CD4-positive, alpha-beta memory T cell (primary cell): ENCODE measurements at regions not wholly inside any gene's neighbourhood (a gene's known extent, or its start where the extent isn't known, plus 50 kb on each side); places are given as distances from the start of the nearest gene placed in this dataset.
"Not testable (repeated sequence)": the region's sequence is repeated elsewhere in the genome, so short reads cannot be mapped to it uniquely, and the experiment has no call there.

Experiments
- CTCF ChIA-PET: fragments of 350-600 bp; sonication (Branson Sonifier 250); formaldehyde crosslinking; loops from one replicate; lab custom pipeline; 2021; ENCODE audit warnings: inconsistent platforms; ENCODE audit not compliant: partially characterized antibody; lab: Charles Lee
- POLR2A ChIA-PET: fragments of 350-600 bp; sonication (Branson Sonifier 250); formaldehyde crosslinking; loops from one replicate; lab custom pipeline; 2021; ENCODE audit not compliant: partially characterized antibody; lab: Charles Lee
- DNase-seq, 5 donors: peaks; one replicate each; pipeline versions ENCODE4 v3.0.0 to v3.0.0-alpha.2; 2020 to 2022; ENCODE audit warnings: mixed read lengths in 1 of 5
- H3K27ac ChIP-seq: one replicate; pipeline ENCODE4 v1.7.0; 2013; ENCODE audit warnings: low read depth, low read length
- H3K27me3 ChIP-seq: 2 replicates; pipeline ENCODE4 v1.7.0; 2013; ENCODE audit warnings: mild to moderate bottlenecking, low read length, moderate library complexity; ENCODE audit not compliant: insufficient read depth
- H3K36me3 ChIP-seq: 2 replicates; pipeline ENCODE4 v1.7.0; 2013; ENCODE audit warnings: mild to moderate bottlenecking, low read length, moderate library complexity; ENCODE audit not compliant: insufficient read depth
- H3K4me1 ChIP-seq: 2 replicates; pipeline ENCODE4 v1.7.0; 2013; ENCODE audit warnings: mild to moderate bottlenecking, low read length, moderate library complexity; ENCODE audit not compliant: insufficient read depth
- H3K4me3 ChIP-seq, 2 donors: one replicate each; pipeline ENCODE4 v1.7.0; 2013; ENCODE audit warnings: low read length in 2 of 2, mild to moderate bottlenecking in 1 of 2
- H3K9me3 ChIP-seq, 2 donors: one replicate each; pipeline ENCODE4 v1.7.0; 2013; ENCODE audit warnings: low read length in 2 of 2, control low read depth in 1 of 2; ENCODE audit not compliant: control insufficient read depth in 1 of 2
- H3K27ac Mint-ChIP-seq, 7 donors: one replicate each; pipeline ENCODE4 v1.8.0; 2020 to 2021; ENCODE audit warnings: mixed read lengths in 7 of 7, mild to moderate bottlenecking in 6 of 7, inconsistent platforms in 3 of 7, moderate library complexity in 3 of 7
- H3K27me3 Mint-ChIP-seq, 2 donors: one replicate each; pipeline ENCODE4 v1.8.0; 2020 to 2021; ENCODE audit warnings: mixed read lengths in 2 of 2
- H3K36me3 Mint-ChIP-seq, 2 donors: one replicate each; pipeline ENCODE4 v1.8.0; 2020 to 2021; ENCODE audit warnings: mixed read lengths in 2 of 2, inconsistent platforms in 1 of 2, mild to moderate bottlenecking in 1 of 2
- H3K4me1 Mint-ChIP-seq, 4 donors: one replicate each; pipeline ENCODE4 v1.8.0; 2020 to 2021; ENCODE audit warnings: mixed read lengths in 4 of 4, mild to moderate bottlenecking in 1 of 4
- H3K4me3 Mint-ChIP-seq, 8 donors: one replicate each; pipeline ENCODE4 v1.8.0; 2020 to 2021; ENCODE audit warnings: mixed read lengths in 8 of 8, mild to moderate bottlenecking in 7 of 8, moderate library complexity in 6 of 8, inconsistent platforms in 3 of 8
- H3K9me3 Mint-ChIP-seq, 8 donors: one replicate each; pipeline ENCODE4 v1.8.0; 2020 to 2021; ENCODE audit warnings: mixed read lengths in 8 of 8, mild to moderate bottlenecking in 5 of 8, inconsistent platforms in 3 of 8, moderate library complexity in 1 of 8
- intact Hi-C: fragments of 100-400 bp; cut with micrococcal nuclease; formaldehyde crosslinking; loops from one replicate; pipeline ENCODE4 v1.15.1; 2023

GRCh38 chr5:114729986-114730385 lies 368.1 kb downstream of the KCNN2 start:
- Mint-ChIP-seq H3K27me3 (peaks cover 0 to 2% of the 10 kb centered on the region in 2 donors), H3K4me3 (no peak overlapping the region), H3K36me3 (no peaks in the 10 kb centered on the region), H3K27ac (no peak overlapping the region), H3K9me3 (peaks cover 0 to 7% (median 3%) of the 10 kb centered on the region in 8 donors), H3K4me1 (no peaks in the 10 kb centered on the region)
- Histone ChIP-seq H3K36me3 (no peaks in the 10 kb centered on the region), H3K9me3 (no peaks in the 10 kb centered on the region), H3K4me3 (no peak overlapping the region), H3K27me3 (no peaks in the 10 kb centered on the region), H3K27ac (no peak overlapping the region), H3K4me1 (no peaks in the 10 kb centered on the region)
- POLR2A ChIA-PET: no interaction called here
- DNase-seq: no peak
- CTCF ChIA-PET: no interaction called here
- intact Hi-C loops: no loop called here

- intact Hi-C loops: no loop called here
- Mint-ChIP-seq H3K36me3 (no peaks in the 10 kb centered on the region), H3K4me3 (no peak overlapping the region), H3K27me3 (peaks cover 0 to 2% of the 10 kb centered on the region in 2 donors), H3K9me3 (peaks cover 0 to 11% (median 3%) of the 10 kb centered on the region in 8 donors), H3K27ac (no peak overlapping the region), H3K4me1 (no peaks in the 10 kb centered on the region)
- Histone ChIP-seq H3K4me1 (no peaks in the 10 kb centered on the region), H3K4me3 (no peak overlapping the region), H3K27me3 (no peaks in the 10 kb centered on the region), H3K9me3 (no peaks in the 10 kb centered on the region), H3K36me3 (no peaks in the 10 kb centered on the region), H3K27ac (no peak overlapping the region)
- ChIA-PET POLR2A (no interaction called here), CTCF (no interaction called here)
- no peak for DNase-seq
These were observed 365.5 kb downstream of the KCNN2 start for GRCh38 chr5:114727358-114727757.

- H3K27ac ChIP-seq: no peak overlapping the region
- intact Hi-C loops: no loop called here
- H3K4me1 ChIP-seq: no peaks in the 10 kb centered on the region
- Mint-ChIP-seq H3K27me3 (peaks cover 0 to 2% of the 10 kb centered on the region in 2 donors), H3K27ac (no peak overlapping the region), H3K4me1 (no peaks in the 10 kb centered on the region), H3K4me3 (no peak overlapping the region), H3K9me3 (peaks cover 0 to 12% (median 2%) of the 10 kb centered on the region in 8 donors), H3K36me3 (no peaks in the 10 kb centered on the region)
- H3K27me3 ChIP-seq: no peaks in the 10 kb centered on the region
- no peak overlapping the region for H3K4me3 ChIP-seq
- no peaks in the 10 kb centered on the region for H3K36me3 ChIP-seq
- CTCF ChIA-PET: no interaction called here
- POLR2A ChIA-PET: no interaction called here
- no peak for DNase-seq
- no peaks in the 10 kb centered on the region for H3K9me3 ChIP-seq
These were observed 364.3 kb downstream of the KCNN2 start for GRCh38 chr5:114726131-114726530.

GRCh38 chr5:114719268-114719667 lies 357.4 kb downstream of the KCNN2 start:
- H3K27me3 Mint-ChIP-seq: no peaks in the 10 kb centered on the region
- peaks cover 0 to 20% (median 9%) of the 10 kb centered on the region in 8 donors for H3K9me3 Mint-ChIP-seq
- no peaks in the 10 kb centered on the region for H3K9me3 ChIP-seq
- POLR2A ChIA-PET: no interaction called here
- no peak overlapping the region for H3K27ac ChIP-seq
- intact Hi-C loops: no loop called here
- no peak overlapping the region for H3K27ac Mint-ChIP-seq
- no peaks in the 10 kb centered on the region for H3K4me1 Mint-ChIP-seq
- no peaks in the 10 kb centered on the region for H3K36me3 Mint-ChIP-seq
- H3K4me3 Mint-ChIP-seq: no peak overlapping the region
- H3K4me3 ChIP-seq: no peak overlapping the region
- H3K36me3 ChIP-seq: no peaks in the 10 kb centered on the region
- H3K27me3 ChIP-seq: no peaks in the 10 kb centered on the region
- no peaks in the 10 kb centered on the region for H3K4me1 ChIP-seq
- CTCF ChIA-PET: no interaction called here
- no peak for DNase-seq

GRCh38 chr5:114716955-114717354 lies 355.1 kb downstream of the KCNN2 start:
- intact Hi-C loops: no loop called here

GRCh38 chr5:114704225-114704893 lies 342.5 kb downstream of the KCNN2 start:
- H3K36me3 ChIP-seq, CTCF ChIA-PET, H3K4me1 Mint-ChIP-seq, H3K27me3 Mint-ChIP-seq, H3K9me3 Mint-ChIP-seq, H3K36me3 Mint-ChIP-seq, H3K4me1 ChIP-seq, H3K4me3 Mint-ChIP-seq, POLR2A ChIA-PET, H3K4me3 ChIP-seq, H3K27me3 ChIP-seq, H3K9me3 ChIP-seq, H3K27ac ChIP-seq, H3K27ac Mint-ChIP-seq, DNase-seq, intact Hi-C loops: not testable (repeated sequence)

More at GRCh38 chr5:114716955-114717354, 355.1 kb downstream of the KCNN2 start:
- H3K9me3 ChIP-seq: no peaks in the 10 kb centered on the region
- Mint-ChIP-seq H3K4me1 (no peaks in the 10 kb centered on the region), H3K27ac (no peak overlapping the region), H3K9me3 (peaks cover 0 to 20% (median 6%) of the 10 kb centered on the region in 8 donors), H3K4me3 (no peak overlapping the region), H3K27me3 (no peaks in the 10 kb centered on the region), H3K36me3 (no peaks in the 10 kb centered on the region)
- H3K36me3 ChIP-seq: no peaks in the 10 kb centered on the region
- ChIA-PET CTCF (no interaction called here), POLR2A (no interaction called here)
- no peak overlapping the region for H3K4me3 ChIP-seq
- H3K4me1 ChIP-seq: no peaks in the 10 kb centered on the region
- H3K27me3 ChIP-seq: no peaks in the 10 kb centered on the region
- H3K27ac ChIP-seq: no peak overlapping the region
- DNase-seq: no peak

GRCh38 chr5:114702731-114703130 lies 340.9 kb downstream of the KCNN2 start:
- CTCF ChIA-PET: no interaction called here

More at GRCh38 chr5:114702731-114703130, 340.9 kb downstream of the KCNN2 start:
- Mint-ChIP-seq H3K4me3 (no peak overlapping the region), H3K4me1 (no peaks in the 10 kb centered on the region), H3K27ac (no peak overlapping the region), H3K36me3 (no peaks in the 10 kb centered on the region), H3K9me3 (peaks cover 0 to 9% (median under 1%) of the 10 kb centered on the region in 8 donors), H3K27me3 (no peaks in the 10 kb centered on the region)
- POLR2A ChIA-PET: no interaction called here
- intact Hi-C loops: no loop called here
- Histone ChIP-seq H3K9me3 (no peaks in the 10 kb centered on the region), H3K27me3 (no peaks in the 10 kb centered on the region), H3K36me3 (no peaks in the 10 kb centered on the region), H3K4me1 (no peaks in the 10 kb centered on the region), H3K4me3 (no peak overlapping the region), H3K27ac (no peak overlapping the region)
- DNase-seq: no peak
